COLO668 (cell line): ENCODE measurements at regions not wholly inside any gene's neighbourhood (a gene's known extent, or its start where the extent isn't known, plus 50 kb on each side); places are given as distances from the start of the nearest gene placed in this dataset.
A peak's percentile ranks its signal among the peaks of the same experiment; 100 is the strongest.

Experiments
- DNase-seq: peaks from one replicate; lab custom pipeline; 2025; ENCODE audit not compliant: unreplicated experiment; lab: John Stamatoyannopoulos, UW

DNA sequence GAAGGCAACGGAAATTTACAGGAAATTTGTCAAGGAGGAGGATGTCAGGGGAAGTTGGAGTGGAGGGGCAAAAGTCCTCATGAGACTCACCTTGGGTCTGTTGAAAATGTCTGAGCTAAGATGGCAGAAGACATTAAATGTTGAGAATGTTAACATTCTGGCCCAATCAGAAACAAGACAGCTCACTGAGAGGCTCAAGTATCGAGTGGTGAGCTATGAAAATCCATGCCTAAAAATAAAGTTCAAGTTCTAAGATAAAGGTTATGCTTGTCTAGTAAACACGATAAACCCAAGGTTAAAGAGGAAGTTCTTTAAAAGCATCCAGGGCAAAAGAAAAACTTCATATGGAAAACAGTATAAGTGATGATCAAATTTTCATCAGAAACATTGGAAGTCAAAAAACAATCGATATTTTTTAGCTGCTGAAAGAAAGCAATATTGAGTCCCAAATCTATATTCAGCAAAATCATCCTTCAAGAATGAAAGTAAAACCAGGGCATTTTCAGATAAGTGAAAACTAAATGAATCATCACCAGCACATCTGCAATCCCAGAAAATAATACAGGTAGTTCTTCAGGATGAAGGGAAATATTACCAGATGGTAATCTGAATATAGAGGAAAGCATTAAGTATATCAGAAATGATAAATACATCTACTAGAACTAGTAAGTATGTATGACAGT is 462.4 kb downstream of the TLL1 start:
- DNase-seq, result no peak

DNA sequence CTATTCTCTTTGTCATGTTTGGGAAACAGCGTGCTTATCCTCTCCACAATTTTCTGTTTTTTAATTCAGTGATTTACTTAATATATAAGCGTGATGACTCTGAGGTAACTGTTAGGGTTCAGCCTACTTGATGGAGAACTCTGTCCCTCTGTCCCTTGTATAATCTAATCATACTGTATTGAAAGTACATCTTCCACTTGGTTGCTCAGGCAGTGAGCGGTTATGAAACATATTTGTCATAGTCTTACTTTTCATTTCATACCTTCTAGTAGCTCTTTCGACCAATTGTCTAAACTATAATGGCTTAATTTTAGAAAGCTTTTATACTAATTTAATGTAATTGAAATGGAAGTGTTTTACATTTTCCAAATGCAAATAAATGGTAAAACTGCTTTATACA is 469.0 kb downstream of the TLL1 start:
- no peak for DNase-seq

DNA sequence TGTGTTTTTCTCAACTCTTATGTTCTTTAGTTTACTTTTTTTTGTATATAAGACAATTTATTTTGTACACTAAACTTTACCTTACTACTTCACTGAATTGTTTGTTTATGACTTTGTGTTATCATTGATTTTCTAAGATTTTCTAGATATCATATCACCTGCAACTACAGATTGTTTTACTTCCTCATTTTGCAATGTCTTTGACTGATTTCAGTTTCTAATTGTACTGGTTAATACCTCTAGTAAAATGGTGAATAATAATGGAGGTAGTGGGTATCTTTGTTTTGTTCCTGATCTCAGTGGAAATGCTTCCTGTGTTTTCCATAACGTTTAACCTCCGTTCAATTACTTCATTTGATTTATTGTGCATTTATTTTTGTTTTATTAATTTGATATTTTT is 490.2 kb downstream of the TLL1 start:
- DNase-seq, result no peak

DNA sequence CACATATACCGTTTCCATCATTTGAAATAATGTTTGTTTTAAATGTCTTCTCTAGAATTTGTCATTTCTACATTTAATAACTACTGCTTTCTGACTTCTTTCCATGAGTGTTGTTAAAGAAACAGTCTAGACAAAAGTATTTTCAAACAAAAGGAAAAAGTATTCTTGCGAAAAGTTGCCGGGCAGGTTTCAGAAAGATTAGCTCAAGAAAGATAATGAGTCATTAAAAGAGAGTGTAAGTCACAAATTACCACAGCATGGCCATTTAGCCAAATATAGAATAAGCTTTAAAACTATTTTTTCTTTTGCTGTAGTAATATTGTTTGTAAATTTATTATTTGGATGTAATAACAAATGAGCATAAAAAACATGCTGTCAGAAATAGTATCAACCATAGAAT is 493.0 kb downstream of the TLL1 start:
- no peak for DNase-seq

GRCh38 chr4:166377578-166377977 is 504.5 kb downstream of the TLL1 start:
- no peak for DNase-seq

DNA sequence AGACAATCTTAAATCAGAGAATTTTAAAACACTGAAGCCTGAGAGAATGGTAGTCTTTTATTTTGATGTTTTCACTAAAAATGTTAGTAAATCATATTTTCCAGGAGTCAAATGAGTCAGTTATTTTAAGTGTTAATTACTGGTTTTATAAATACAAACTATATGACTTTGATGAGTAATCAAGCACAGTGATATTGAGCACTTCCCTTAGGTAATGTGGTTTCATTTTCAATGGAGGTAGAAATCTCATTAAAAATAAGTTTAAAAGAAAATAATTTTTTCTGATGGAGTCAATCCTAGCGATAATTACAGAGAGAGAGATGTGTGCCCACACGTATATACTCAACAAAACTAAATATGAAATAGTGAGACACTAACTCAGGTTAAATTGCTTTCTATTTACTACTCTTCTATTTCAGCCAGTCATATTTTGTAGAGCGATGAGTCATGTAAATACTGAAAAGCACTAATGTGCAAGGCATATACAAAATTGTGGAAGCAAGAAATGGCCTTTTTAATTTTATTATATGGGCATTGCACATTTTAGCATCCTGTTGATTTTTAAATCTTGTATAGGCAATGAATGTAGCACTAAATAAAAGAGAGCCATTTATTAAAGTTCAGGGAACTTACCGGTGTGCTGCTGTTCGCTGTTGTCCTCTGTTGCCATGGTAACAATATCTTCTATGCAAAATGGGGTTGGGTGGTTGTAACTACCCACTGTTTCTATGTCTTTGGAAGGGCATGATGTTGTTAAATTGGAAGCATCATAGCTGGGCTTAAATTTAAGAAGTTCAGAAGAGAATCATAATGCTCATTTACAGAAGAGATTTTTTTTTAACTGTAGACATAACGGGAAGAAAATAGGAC is 513.7 kb downstream of the TLL1 start:
- no peak for DNase-seq

DNA sequence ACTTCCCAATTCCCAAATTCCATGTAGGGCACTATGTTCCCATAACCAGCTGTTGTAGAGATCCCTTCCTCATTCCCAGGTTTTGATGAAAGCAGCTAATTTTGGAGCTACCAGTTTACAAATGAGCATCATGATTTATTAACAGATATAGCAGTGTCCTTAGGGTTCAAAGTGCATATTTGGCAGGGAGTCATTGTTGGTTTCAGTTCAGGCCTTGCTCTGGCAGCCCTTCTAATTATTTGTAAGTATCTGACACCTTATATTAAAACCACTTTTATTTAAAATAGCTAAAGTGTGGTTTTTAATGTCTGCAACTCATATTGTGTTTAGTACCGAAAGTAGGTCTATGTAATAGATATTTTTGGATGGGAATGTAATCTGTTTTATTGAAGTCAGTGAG is 518.5 kb downstream of the TLL1 start:
- DNase-seq, result no peak

- DNase-seq, result no peak
These were observed 526.0 kb downstream of the TLL1 start for GRCh38 chr4:166399021-166399420.

- peak; percentile 62 for DNase-seq
These were observed 527.3 kb downstream of the TLL1 start for GRCh38 chr4:166400270-166400894.

- DNase-seq, result no peak
These were observed 540.3 kb downstream of the TLL1 start for GRCh38 chr4:166413356-166413755.

GRCh38 chr4:166414431-166414830 is 541.4 kb downstream of the TLL1 start:
- DNase-seq, result no peak

DNA sequence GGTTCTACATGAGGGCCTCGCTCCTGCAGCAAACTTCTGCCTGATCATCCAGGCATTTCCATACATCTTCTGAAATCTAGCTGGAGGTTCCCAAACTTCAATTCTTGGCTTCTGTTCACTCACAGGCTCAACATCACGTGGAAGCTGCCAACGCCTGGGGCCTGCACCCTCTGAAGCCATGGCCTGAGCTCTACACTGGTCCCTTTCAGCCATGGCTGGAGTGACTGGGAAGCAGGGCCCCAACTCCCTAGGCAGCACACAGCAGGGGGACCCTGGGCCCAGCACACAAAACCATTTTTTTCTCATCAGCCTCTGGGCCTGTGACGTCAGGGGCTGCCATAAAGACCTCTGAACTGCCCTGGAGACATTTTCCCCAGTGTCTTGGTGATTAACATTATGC is 542.7 kb downstream of the TLL1 start:
- DNase-seq, result no peak

- DNase-seq, result no peak
These were observed 548.6 kb downstream of the TLL1 start for GRCh38 chr4:166421556-166422156.

DNA sequence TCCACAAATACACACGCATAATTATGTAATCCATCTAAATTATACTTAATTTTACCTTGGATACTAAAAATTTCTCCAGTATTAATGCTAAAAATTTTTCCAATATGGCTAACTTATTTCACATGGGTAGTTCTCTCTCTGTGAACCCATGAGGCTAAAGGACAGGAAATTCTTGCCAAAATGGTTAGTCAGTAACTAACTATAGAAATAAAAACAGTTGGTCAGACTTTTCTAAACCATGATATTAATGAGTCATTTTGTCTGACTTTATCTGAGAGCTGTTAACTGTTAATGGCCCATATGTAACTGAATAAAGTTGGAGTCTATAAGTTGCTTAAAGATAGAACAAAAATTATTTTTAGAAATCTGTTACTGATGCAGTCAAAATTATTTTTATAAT is 549.4 kb downstream of the TLL1 start:
- DNase-seq, result no peak

DNA sequence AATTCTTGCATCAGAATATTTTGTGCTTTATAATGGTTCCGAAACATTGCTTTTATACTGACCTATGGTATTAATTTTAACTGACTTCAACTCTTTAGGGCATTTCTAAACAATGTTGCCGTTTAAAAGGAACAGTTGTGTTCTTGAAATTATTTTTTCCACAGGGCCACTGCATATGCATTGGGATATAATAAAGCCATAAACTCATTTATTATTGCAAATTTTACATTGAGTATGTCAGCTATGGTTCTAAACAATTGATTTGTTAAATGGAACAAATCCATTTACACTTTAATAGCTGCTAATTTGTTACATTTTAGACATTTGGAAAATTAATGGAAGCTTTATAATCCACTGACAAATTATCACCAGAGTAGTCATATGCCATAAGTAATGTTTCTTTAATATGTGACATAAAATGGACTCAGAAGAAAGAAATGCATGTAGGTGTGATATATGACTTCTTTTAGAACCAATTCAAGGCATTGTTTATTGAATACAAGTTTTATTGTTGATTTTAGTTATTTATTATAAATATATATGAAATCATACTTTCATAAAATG is 553.3 kb downstream of the TLL1 start:
- DNase-seq, result no peak

- no peak for DNase-seq
These were observed 559.1 kb downstream of the TLL1 start for GRCh38 chr4:166432125-166432524.

GRCh38 chr4:166432842-166433241 is 559.8 kb downstream of the TLL1 start:
- no peak for DNase-seq

GRCh38 chr4:166435449-166435848 is 562.4 kb downstream of the TLL1 start:
- DNase-seq, result no peak

DNA sequence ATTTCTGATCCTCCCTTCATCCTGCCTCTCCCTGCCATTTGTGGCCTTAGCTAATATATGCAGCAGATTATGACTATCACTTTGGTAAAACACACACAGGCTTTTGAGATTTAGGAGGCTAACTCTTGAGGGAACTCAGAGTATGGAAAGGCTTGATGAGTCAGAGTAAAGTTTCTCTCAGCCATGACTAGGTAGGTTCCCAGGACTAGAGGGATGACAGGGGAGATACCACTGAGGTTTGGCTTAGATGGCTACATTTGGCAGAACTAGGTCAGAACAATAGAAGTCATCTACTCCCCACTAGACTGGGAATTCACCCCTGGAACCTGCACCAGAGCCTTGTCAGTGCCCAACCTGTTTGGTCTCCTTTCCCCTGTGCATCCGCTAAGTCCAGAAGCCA is 585.7 kb downstream of the TLL1 start:
- DNase-seq, result no peak

DNA sequence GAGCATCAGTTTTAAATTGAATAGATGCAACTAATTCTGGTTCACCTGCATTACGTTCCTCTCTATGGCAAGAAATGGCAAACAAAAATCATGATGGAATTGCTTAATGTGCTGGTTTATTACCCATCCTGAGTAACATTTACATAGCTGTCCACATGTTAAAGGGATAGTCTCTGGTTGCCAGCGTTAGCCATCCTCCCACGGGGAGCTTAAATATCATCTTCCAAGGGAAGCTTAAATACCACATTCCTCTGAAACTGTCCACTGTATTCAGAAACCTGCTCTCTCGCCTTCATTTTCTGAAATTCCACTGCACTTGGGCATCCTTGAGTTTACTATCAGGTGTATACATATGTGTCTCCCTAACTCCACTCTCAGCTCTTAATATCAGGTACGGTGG is 586.6 kb downstream of the TLL1 start:
- DNase-seq, result no peak

GRCh38 chr4:166460769-166461550 is 587.9 kb downstream of the TLL1 start:
- no peak for DNase-seq
